ENCODE measurements at regions not wholly inside any gene's neighbourhood (a gene's known extent, or its start where the extent isn't known, plus 50 kb on each side); places are given as distances from the start of the nearest gene placed in this dataset.
"Not testable (repeated sequence)": the region's sequence is repeated elsewhere in the genome, so short reads cannot be mapped to it uniquely, and the experiment has no call there.

GRCh38 chr2:143837055-143837454, 682.9 kb downstream of the ZEB2 start:
- not testable (repeated sequence) for DNase-seq

- no peak for DNase-seq
Measured at GRCh38 chr2:143835481-143835880, 684.4 kb downstream of the ZEB2 start.

- no peak for DNase-seq
Measured at GRCh38 chr2:143833015-143833660, 686.8 kb downstream of the ZEB2 start.

- no peak for DNase-seq
Measured at GRCh38 chr2:143830476-143830875, 689.4 kb downstream of the ZEB2 start.

GRCh38 chr2:143828763-143829537, 691.0 kb downstream of the ZEB2 start:
- DNase-seq = no peak

- DNase-seq = no peak
Measured at GRCh38 chr2:143824791-143825190, 695.1 kb downstream of the ZEB2 start.

- no peak for DNase-seq
Measured at GRCh38 chr2:143823876-143824275, 694.7 kb downstream of the ARHGAP15 start.

- no peak for DNase-seq
Measured at GRCh38 chr2:143823296-143823695, 694.1 kb downstream of the ARHGAP15 start.

- no peak for DNase-seq
Measured at GRCh38 chr2:143822736-143823135, 693.5 kb downstream of the ARHGAP15 start.

GRCh38 chr2:143819764-143820163, 690.5 kb downstream of the ARHGAP15 start:
- no peak for DNase-seq

GRCh38 chr2:143819190-143819735, 690.0 kb downstream of the ARHGAP15 start:
- DNase-seq = no peak
